HG03280 (cell line): ENCODE measurements at regions not wholly inside any gene's neighbourhood (a gene's known extent, or its start where the extent isn't known, plus 50 kb on each side); places are given as distances from the start of the nearest gene placed in this dataset.
"Not testable (repeated sequence)": the region's sequence is repeated elsewhere in the genome, so short reads cannot be mapped to it uniquely, and the experiment has no call there.

ENCODE experiments used
- ATAC-seq: cut with Tn5 transposase; IDR thresholded peaks from one replicate; pipeline ENCODE4 v1.9.1; 2021; ENCODE audit warnings: mild to moderate bottlenecking, moderate library complexity; ENCODE audit not compliant: unreplicated experiment

DNA sequence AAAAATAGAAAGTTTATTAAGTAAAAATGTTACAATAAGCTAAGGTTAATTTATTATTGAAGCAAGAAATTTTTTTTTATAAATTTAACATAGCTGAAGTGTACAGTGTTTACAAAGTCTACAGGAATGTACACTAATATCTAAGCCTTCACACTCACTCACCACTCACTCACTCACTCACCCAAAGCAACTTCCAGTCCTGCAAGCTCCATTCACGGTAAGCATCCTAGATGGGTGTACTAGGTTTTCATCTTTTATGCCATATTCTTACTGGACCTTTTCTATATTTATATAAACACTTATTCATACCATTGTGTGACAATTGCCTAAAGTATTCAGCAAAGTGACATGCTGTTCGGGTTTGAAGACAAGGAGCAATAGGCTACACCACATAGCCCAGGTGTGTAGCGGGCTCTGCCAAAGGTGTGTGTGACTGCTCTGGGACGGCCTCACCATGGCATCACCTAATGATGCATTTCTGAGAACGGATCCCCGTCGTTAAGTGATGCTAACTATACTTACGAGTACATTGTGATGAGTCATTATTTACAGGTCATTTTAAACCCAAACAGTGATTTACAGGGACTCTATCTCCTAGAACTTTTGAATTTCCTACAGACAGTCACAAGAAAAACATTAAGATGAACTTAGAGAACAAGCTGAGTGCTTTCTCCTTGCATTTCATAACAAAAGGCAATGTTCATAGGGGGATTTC lies 76.3 kb upstream of the ID2 start:
- ATAC-seq: no peak

GRCh38 chr2:8606226-8606625 lies 75.6 kb upstream of the ID2 start:
- peak; percentile 99 for ATAC-seq

- ATAC-seq: peak; percentile 21
Measured at GRCh38 chr2:8606649-8607550, 75.0 kb upstream of the ID2 start.

- ATAC-seq: no peak
Measured at GRCh38 chr2:8607606-8608005, 74.2 kb upstream of the ID2 start.

DNA sequence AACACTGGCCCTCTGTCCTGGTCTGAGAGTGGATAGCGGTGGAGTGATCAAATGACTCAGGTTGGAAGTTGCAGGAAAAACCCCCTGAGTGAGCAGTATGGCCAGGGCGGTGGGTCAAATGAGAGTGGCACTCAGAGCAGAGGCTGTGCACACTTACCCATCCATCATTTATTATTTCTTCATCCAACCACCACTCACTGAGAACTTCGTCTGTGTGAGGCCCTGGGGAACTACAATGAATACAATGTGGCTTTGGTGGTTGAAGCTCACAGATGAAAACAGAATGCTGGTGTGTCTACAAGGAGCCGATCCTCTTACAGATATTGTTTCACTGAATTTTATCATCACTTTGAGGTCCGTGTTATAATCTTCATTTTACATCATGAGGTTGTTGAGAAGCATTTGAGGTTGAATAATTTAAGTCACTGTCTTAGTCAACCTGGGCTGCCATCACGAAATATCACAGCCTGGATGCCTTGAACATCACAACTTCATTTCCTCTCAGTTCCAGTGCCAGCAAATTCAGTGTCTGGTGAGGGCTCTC lies 73.4 kb upstream of the ID2 start:
- no peak for ATAC-seq

DNA sequence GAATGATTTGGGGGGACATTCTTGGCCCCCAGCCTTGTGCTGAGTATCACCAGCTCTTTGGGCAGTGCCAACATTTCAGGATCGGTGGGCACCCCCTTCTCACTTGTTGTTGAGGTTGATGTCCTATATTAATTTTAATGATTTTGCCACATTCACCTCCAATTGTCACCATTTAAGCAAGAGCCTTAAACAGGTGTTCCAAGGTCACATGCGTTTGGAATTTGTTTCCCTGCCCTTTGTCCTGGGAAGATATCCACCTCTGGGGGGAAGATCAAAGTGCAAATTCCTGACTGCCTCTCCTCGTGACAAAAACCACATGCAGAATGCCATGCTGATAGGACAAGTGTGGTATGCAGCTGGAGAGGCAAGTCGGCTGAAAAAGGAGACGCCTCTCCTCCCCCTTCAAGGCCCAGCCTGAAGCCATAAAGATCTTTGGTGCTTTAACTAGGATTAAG lies 72.5 kb upstream of the ID2 start:
- ATAC-seq: no peak

DNA sequence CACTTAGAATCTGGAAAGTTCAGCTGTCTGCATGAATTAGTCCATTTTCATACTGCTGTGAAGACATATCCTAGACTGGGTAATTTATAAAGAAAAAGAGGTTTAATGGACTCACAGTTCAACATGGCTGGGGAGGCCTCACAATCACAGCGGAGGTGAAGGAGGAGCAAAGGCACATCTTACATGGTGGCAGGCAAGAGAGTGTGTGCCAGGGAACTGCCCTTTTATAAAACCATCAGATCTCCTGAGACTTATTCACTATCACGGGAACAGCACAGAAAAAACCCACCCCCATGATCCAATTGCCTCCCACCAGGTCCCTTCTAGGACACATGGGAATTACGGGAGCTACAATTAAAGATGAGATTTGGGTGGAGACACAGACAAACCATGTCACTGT lies 71.1 kb upstream of the ID2 start:
- ATAC-seq: not testable (repeated sequence)

GRCh38 chr2:8611246-8611645 lies 70.6 kb upstream of the ID2 start:
- ATAC-seq: no peak

DNA sequence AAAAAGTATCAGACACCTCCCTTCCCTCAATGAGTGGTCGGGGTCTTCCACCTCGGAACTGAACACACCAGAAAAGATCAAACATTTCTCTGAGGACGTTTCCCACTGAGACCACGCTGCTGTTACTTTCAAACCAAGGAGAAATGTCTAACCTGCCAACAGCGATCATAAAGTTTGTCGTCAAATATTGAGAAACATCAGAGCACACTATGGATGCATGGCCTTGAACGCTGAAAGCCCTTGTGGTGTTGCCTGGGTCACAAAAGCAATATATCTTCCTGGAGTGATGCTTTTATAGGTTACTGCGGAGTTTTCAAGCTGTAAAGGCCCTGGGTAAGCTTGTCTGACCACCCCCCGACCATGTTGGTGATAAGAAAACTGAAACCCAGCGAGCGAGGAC lies 70.2 kb upstream of the ID2 start:
- no peak for ATAC-seq

GRCh38 chr2:8612734-8613179 lies 69.1 kb upstream of the ID2 start:
- ATAC-seq: no peak

DNA sequence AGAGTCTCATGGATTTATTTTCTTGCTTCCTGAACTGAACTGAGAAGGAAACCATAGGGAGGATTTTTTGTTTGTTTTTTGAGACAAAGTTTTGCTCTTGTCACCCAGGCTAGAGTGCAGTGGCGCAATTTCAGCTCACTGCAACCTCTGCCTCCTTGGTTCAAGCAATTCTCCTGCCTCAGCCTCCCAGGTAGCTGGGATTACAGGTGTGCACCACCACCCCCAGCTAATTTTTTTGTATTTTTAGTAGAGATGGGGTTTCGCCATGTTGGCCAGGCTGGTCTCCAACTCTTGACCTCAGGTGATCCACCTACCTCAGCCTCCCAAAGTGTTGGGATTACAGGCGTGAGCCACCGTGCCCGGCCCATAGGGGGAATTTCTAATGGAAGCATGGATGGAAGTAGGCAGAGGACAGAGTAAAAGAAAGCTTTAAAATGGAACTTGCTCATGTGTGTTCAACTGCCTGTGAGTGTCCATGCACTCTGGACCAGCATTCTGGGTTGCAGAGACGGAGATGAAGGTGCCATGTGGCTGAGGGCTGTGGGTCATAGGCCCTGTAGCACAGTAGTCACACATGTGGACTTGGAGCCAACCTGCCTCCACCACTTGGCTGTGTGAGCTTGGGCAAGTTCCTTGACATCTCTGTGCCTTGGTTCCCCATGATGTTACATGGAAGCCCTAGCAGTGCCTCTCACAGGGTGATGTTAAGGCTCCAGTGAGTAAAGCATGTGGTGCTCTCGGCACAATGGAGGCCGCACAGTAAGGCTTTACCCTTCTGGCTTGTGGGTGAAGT lies 68.5 kb upstream of the ID2 start:
- ATAC-seq: not testable (repeated sequence)

DNA sequence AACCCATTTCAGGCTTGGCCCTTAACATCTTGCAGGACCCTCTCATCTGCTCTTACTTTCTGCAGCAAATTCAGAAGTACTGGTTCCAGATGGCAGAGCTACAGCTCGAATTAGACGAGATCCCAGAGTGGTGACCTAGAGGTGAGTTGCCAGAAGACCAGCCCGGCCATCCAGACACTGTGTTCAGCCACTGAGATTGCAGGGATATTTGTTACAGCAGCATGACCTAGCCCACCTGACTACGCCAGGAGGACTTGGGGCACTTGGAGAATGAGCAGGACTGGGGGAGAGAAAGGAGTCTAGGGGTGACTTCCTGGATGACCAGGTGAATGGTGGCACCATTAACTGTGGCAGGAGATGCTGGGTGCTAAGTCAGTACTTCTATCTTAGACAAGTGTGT lies 67.2 kb upstream of the ID2 start:
- ATAC-seq: no peak

- no peak for ATAC-seq
Measured at GRCh38 chr2:8615252-8615575, 66.6 kb upstream of the ID2 start.

- no peak for ATAC-seq
Measured at GRCh38 chr2:8615576-8616281, 66.1 kb upstream of the ID2 start.

GRCh38 chr2:8617048-8617447 lies 64.8 kb upstream of the ID2 start:
- no peak for ATAC-seq

GRCh38 chr2:8617590-8617989 lies 64.3 kb upstream of the ID2 start:
- no peak for ATAC-seq

DNA sequence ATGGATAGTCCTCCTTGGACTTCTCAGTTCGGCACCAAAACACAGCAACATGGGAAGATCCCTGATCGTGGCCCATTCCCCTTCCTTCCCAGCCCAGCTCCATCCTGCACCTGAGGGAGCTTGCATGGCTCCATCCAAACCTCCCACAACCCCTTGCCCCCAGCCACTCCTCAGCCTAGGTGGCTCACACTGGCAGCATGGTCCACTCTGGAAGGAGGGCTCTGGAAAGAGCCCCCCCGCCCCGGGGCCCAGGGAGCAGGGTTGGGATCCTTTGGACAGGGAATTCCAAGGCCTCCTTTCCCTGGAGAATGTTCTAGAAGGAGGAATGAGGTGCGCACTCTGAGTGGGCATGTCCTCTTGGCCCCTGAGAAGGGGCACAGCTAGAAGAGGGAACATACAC lies 62.8 kb upstream of the ID2 start:
- no peak for ATAC-seq

DNA sequence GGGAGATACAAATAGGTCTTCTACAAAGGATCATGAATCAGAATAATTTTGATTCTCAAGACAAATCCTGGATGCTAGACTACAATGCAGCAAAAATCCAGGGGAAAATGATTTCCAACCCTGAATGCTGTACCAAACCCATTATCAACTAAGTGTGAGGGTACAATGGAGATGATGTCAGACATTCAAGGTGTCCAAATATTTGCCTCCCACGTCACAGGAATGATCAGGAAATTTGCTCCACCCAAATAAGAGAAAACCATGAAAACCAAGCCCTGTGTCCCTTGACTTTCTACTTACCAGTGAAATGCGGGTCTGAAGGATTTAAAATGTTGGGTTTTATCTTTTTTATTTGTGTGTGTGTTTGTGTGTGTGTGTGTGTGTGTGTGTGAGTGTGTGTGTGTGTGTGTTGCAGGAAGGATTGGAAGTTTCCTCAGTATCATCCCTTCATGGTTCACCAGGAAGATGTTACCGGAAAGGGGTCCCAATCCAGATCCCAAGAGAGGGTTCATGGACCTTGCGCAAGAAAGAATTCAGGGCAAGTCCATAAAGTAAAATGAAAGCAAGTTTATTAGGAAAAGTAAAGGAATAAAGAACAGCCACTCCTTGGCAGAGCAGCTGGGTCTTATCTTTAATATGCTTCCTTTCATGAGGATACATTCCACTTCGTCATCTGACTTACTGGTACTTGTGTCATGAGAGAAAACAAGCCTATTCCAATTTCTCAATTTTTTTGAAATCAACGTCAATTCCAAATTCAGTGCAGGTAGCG lies 61.1 kb upstream of the ID2 start:
- ATAC-seq: no peak

- no peak for ATAC-seq
Measured at GRCh38 chr2:8622199-8622911, 59.5 kb upstream of the ID2 start.
